NCI-H1105 treated with DMSO at 0.1 percent for 48 hours (cell line): ENCODE measurements at regions not wholly inside any gene's neighbourhood (a gene's known extent, or its start where the extent isn't known, plus 50 kb on each side); places are given as distances from the start of the nearest gene placed in this dataset.
"Not testable (repeated sequence)": the region's sequence is repeated elsewhere in the genome, so short reads cannot be mapped to it uniquely, and the experiment has no call there.

Experiments used
- DNase-seq: peaks from one replicate; lab custom pipeline; 2025; lab: John Stamatoyannopoulos, UW

- DNase-seq: not testable (repeated sequence)
Measured at GRCh38 chr20:25864963-25865714, 168.5 kb upstream of the ZNF337 start.

- DNase-seq: no peak
Measured at GRCh38 chr20:25864326-25864962, 167.8 kb upstream of the ZNF337 start.

DNA sequence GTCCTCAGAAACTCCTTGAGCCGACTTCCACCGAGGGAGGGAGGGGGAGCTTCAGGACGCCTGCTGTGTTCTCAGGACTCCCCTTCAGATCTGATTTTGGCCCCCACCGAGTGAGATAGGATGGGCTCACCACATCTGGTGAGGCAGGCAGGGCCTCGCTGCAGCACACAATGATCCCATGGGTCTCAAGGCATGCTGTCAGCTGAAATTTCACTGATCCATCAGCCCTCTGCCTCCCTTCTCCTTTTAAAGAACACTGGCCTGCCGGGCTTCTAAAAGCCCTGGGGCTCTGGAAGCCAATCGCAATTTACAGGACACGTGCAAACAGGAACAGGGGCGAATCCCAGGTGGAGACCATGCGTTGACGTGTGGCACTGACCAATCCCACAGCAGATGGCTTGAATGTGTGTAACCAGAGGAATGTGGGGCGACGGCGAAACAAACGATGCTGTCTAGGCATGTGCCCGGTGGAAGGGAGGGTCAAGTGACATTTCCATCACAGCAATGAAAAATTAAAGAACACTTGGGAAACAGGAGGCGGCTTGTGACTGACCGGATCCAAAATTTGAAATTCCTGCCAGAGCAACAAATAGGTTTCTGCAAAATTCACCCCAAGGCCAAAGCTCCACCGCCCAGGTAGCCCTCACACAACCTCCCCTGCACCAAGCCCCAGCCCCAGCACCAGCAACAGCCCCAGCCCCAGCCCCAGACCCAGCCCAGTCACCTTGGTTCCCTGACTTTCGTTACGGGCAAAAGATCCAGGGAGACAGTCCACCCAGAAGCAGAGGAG, 167.1 kb upstream of the ZNF337 start:
- no peak for DNase-seq

DNA sequence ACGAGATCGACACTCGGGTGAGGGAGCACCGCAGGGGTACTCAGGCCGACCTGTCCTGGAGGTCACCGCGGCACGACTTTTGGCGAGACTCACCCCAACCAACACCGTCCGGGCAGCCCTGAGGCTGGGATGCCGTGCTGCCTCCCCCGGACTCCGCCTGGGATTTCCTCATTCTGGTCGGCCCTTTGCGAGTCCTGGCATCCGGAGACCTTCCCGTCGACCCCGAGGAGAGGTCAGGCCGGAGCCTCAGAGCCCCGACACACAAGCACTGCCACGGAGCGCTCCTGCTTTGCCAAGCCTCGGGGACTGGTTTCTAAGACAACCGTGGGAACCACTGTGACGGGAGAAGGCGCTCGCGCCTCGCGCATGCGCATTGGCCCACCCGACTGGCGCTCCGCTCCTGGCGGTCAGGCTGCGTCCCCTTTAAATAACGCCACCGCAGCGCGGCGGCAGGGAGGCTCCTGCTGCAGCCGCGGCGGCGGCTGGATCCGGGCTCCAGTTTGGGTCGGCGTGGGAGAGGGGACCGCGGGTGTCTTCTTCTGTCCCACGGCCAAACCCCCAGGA, 166.4 kb upstream of the ZNF337 start:
- DNase-seq: peak; percentile 85

- DNase-seq: no peak
Measured at GRCh38 chr20:25860531-25861150, 164.0 kb upstream of the ZNF337 start.

DNA sequence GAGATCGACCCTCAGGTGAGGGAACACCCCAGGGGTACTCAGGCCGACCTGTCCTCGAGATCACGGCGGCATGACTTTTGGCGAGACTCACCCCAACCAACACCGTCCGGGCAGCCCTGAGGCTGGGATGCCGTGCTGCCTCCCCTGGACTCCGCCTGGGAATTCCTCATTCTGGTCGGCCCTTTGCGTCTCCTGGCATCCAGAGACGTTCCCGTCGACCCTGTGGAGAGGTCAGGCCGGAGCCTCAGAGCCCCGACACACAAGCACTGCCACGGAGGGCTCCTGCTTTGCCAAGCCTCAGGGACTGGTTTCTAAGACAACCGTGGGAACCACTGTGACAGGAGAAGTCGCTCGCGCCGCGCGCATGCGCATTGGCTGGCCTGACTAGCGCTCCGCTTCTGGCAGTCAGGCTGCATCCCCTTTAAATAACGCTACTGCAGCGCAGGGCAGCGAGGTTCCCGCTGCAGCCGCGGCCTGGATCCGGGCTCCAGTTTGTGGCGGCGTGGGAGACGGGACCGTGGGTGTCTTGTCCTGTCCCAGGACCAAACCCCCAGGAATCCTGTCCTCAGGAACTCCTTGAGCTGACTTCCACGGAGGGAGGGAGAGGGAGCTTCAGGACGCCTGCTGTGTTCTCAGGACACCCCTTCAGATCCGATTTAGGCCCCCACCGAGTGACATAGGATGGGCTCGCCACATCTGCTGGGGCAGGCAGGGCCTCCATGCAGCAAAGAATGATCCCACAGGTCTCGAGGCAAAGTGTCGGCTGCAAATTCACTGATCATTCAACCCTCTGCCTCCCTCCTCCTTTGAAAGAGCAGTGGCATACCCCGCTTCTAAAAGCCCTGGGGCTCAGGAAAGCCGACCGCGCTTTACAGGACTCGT, 163.2 kb upstream of the ZNF337 start:
- peak; percentile 75 for DNase-seq

- DNase-seq: no peak
Measured at GRCh38 chr20:25858495-25859425, 162.1 kb upstream of the ZNF337 start.

GRCh38 chr20:25857091-25857788, 160.6 kb upstream of the ZNF337 start:
- DNase-seq: not testable (repeated sequence)

DNA sequence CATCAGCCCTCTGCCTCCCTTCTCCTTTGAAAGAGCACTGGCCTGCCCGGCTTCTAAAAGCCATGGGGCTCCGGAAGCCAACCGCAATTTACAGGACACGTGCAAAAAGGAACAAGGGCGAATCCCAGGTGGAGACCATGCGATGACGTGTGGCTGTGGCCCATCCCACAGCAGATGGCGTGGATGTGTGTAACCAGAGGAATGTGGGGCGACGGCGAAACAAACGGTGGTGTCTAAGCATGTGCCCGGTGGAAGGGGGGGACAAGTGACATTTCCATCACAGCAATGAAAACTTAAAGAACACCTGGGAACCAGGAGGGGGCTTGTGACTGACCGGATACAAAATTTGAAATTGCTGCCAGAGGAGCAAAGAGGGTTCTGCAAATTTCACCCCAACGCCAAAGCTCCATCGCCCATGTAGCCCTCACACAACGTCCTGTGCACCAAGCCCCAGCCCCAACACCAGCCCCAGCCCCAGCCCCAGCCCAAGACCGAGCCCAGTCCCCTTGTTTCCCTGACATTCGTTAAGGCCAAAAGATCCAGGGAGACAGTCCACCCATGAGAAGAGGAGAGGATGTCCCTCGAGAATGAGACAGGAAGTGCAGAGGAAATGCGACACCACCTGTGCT, 159.7 kb upstream of the ZNF337 start:
- DNase-seq: no peak

- DNase-seq: not testable (repeated sequence)
Measured at GRCh38 chr20:25855451-25856156, 159.0 kb upstream of the ZNF337 start.

- DNase-seq: not testable (repeated sequence)
Measured at GRCh38 chr20:25854666-25855065, 158.0 kb upstream of the ZNF337 start.

DNA sequence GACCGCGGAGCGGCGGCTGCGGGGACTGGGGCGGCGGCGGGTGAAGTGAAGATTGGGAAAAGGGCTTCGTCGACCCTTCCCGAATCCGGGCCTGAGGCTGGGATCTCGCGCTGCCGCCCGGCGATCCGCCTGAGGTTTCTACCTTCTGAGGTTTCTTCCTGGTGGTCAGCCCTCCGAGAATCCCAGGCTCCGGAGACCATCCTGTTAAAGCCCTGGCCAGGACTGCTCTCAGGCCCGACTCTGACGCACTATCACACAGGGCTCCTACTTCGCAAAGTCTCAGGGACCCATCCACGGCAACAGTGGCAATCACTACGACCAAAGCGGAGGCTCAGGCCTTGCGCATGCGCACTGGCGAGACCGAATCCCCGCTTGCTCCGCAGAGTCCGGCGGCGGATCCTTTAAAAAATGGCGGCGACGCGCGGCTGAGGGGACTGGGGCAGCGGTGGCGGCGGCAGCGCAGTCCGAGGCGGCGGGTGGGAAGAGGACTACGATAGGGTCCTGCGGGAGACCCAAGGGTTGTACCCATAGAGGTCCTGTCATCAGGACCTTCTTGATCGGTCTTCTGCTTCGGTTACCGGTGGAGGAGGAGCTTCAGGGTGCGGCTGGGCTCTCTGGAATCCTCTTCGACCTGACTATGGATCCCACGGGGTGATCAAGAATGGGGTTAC, 157.2 kb upstream of the ZNF337 start:
- peak; percentile 80 for DNase-seq

DNA sequence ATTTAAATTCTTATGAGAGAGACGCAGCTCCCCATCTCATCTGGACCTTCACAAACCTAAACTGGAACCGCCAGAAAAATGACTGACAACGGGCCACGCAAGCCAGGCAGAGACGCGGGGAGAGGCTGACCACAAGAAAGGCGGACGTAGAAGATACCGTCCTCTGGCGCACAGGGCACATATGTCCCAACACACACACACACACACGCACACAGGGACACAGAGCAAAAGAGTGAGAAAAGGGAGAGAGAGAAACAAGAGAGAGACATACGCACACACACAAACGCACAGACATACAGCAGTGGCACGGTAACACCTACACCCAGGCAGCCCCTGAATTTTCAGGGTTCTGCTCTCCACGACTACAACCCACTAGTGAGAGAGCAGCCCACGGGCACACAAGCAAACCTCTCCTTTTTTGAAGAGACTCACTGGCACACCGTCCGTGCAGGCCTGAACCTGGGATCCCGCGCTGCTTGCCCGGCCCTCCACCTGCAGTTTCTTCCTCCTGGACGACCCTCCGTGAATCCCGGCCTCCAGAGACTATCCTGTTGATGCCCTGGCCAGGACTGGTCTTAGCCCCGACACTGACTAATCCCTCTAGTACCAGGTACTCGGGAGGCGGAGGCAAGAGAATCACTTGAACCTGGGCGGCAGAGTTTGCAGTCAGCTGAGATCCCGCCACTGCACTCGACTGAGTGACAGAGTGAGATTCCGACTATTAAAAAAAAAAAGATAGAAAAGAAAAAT, 156.5 kb upstream of the ZNF337 start:
- peak; percentile 33 for DNase-seq

- DNase-seq: not testable (repeated sequence)
Measured at GRCh38 chr20:25850133-25850532, 153.5 kb upstream of the ZNF337 start.

DNA sequence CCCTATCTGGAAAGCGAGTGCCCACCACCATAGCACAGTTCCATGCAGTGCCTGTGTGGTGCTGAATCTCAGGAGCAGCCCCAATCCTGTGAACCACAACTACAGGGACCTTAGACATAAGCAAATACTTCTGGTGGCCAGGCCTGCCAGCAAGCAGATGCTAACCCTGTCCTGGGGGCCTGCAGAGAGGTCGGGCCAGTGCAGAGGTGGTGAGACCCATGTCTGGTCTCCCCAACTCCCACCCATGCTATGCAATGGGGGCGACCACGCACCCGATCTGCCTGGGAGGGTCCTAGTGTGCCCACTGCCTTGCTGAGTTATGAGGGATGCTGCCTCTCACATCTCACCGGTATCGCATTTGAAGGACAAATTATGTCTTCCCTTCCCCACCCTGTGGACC, 151.6 kb upstream of the ZNF337 start:
- no peak for DNase-seq

- not testable (repeated sequence) for DNase-seq
Measured at GRCh38 chr20:25844640-25845039, 148.0 kb upstream of the ZNF337 start.

GRCh38 chr20:25813511-25813910, 116.9 kb upstream of the ZNF337 start:
- DNase-seq: not testable (repeated sequence)
